Left lung (tissue), 4 donors: ENCODE measurements at regions not wholly inside any gene's neighbourhood (a gene's known extent, or its start where the extent isn't known, plus 50 kb on each side); places are given as distances from the start of the nearest gene placed in this dataset.

Experiments
- ATAC-seq: fragments of 200-7000 bp; cut with Tn5 transposase; one replicate; pipeline ENCODE4 v1.9.1; 2020; ENCODE audit warnings: moderate library complexity
- DNase-seq, 4 donors: peaks; one replicate each; pipeline ENCODE4 v3.0.0-alpha.2; 2013 to 2020
- H3K27ac ChIP-seq, 2 donors: fragments of 200-600 bp; sonication (generic) in 1 of 2; one replicate each; pipeline versions ENCODE4 v1.5.0 to v1.8.0; 2020 to 2021
- H3K27me3 ChIP-seq, 2 donors: fragments of 200-600 bp; sonication (generic) in 1 of 2; one replicate each; pipeline versions ENCODE4 v1.5.0 to v1.8.0; 2020 to 2021
- H3K36me3 ChIP-seq, 2 donors: fragments of 200-600 bp; sonication (generic) in 1 of 2; one replicate each; pipeline versions ENCODE4 v1.5.0 to v1.8.0; 2020 to 2021
- H3K4me1 ChIP-seq, 2 donors: fragments of 200-600 bp; one replicate each; pipeline ENCODE4 v1.8.0; 2021
- H3K4me3 ChIP-seq, 2 donors: fragments of 200-600 bp; sonication (generic) in 1 of 2; one replicate each; pipeline versions ENCODE4 v1.5.0 to v1.8.0; 2020 to 2021; ENCODE audit warnings: mild to moderate bottlenecking in 1 of 2
- H3K9me3 ChIP-seq, 2 donors: fragments of 200-600 bp; sonication (generic) in 1 of 2; one replicate each; pipeline versions ENCODE4 v1.5.0 to v1.8.0; 2020 to 2021
- intact Hi-C, 2 donors: fragments of 100-400 bp; cut with DNase I; formaldehyde crosslinking; loops; one replicate each; pipeline versions ENCODE4 v1.11.2 to v1.14.2; 2022
- TF ChIP-seq, protein P1 (sequence below), 2 donors: fragments of 200-600 bp; sonication (generic) in 1 of 2; IDR thresholded peaks; one replicate each; pipeline versions ENCODE4 v1.5.0 to v1.8.0; 2021; ENCODE audit warnings: antibody characterized with exemption in 2 of 2
- donor health status: DM: no; HTN: yes; CAD: no.
- donor health status: DM: no; HTN: no; CAD: no.

DNA sequence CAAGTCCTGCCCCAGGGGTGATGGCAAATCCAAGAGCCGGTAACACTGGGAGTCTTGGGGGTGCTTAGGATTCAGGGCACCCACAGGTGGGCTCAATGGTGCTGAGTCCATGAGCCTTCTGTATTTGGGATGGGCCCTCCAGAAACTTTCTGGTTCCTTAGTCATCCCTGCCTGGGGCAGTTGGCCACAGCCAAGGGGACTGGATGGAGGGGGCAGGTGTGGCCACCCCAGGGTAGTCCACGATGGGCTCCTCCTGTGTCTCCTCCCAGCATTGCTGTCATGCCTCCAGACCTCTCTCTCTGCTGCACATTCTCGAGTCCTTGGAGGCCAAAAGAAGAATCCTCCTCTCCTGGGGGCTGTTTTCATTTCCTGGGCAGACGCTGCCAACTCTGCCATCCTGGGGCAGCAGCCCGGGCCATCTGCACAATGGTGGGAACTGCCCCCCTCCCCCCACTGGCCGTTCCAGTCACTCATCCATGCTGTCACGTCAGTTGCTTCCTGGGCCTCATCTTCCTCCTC lies 158.0 kb upstream of the TWIST2 start:
- H3K4me1 ChIP-seq = no peaks in the 10 kb centered on the region
- no peaks in the 10 kb centered on the region for H3K9me3 ChIP-seq
- TF ChIP-seq, protein P1, sequence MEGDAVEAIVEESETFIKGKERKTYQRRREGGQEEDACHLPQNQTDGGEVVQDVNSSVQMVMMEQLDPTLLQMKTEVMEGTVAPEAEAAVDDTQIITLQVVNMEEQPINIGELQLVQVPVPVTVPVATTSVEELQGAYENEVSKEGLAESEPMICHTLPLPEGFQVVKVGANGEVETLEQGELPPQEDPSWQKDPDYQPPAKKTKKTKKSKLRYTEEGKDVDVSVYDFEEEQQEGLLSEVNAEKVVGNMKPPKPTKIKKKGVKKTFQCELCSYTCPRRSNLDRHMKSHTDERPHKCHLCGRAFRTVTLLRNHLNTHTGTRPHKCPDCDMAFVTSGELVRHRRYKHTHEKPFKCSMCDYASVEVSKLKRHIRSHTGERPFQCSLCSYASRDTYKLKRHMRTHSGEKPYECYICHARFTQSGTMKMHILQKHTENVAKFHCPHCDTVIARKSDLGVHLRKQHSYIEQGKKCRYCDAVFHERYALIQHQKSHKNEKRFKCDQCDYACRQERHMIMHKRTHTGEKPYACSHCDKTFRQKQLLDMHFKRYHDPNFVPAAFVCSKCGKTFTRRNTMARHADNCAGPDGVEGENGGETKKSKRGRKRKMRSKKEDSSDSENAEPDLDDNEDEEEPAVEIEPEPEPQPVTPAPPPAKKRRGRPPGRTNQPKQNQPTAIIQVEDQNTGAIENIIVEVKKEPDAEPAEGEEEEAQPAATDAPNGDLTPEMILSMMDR (IDR thresholded peaks at IDR 0.05) = no peak
- no peak overlapping the region for H3K27ac ChIP-seq
- H3K4me3 ChIP-seq = no peak overlapping the region
- DNase-seq (no peak), ATAC-seq (no peak)
- H3K36me3 ChIP-seq = no peaks in the 10 kb centered on the region
- H3K27me3 ChIP-seq = no peaks in the 10 kb centered on the region
- intact Hi-C loops = no loop called here

DNA sequence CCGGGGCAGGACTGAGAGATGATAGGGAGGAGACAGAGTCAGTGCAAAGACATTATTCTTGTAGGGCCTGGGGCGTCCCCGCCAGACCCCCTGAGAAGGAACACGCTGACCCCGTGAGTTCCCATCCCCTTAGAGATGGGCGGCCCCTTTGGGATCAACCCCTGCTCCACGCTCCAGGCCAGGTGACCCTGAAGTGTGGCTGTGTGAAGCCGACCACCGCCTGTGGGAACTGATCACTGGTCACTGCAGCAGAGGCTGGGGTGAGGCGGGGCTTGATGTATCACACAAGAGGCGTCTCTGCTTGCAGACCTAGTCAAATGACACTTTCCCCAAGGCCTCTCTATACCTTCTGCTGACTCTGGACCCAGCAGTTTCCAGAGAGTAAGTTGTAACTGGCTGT lies 157.4 kb upstream of the TWIST2 start:
- intact Hi-C loops = no loop called here
- Histone ChIP-seq H3K36me3 (no peaks in the 10 kb centered on the region), H3K27ac (no peak overlapping the region), H3K4me3 (no peak overlapping the region), H3K9me3 (no peaks in the 10 kb centered on the region), H3K4me1 (no peaks in the 10 kb centered on the region), H3K27me3 (no peaks in the 10 kb centered on the region)
- TF ChIP-seq, protein P1 (IDR thresholded peaks at IDR 0.05) = no peak
- ATAC-seq = no peak
- DNase-seq = no peak

DNA sequence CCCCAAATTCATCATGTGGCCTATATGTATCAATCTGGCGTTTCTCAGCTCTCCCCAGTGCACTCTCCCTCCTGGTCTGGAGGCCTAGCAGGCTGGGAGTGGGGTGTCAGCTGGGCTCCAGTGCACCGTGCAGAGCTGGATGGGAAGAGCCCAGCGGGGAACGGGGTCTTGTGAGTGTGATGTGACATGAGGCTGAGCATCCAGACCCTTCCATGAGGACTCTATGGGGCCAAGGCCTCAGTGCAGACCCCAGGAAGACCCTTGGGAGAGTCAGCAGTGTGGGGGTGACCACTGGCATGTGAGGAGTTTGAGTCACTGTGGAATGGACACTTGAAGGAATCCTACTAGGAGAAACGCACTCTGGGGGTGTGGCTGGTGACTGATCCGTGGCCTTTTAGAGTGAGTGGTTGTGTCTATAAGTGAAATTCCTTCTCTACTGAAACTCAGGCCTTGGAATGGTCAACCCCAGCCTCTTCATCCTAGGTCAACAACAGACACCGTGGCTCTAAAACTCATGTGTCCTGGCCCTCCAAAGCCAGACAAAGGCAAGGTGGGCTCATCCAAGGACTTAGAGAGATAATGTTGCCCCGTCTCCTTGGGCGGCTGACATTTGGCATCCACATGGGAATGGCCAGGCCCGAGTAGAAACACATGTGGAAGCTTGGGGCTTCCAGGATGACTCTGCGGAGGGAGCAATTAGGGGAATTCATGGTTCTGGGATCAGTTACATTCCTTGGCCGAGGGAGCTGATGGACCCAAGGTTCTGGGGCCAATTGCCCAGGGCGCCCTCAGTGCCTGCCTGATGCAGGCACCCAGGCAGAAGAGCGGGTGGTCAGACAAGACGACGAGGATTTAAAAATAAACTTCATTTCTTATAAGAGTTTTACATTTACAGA lies 156.0 kb upstream of the TWIST2 start:
- Histone ChIP-seq H3K4me3 (no peak overlapping the region), H3K9me3 (no peaks in the 10 kb centered on the region), H3K27ac (no peak overlapping the region), H3K4me1 (no peaks in the 10 kb centered on the region), H3K27me3 (no peaks in the 10 kb centered on the region), H3K36me3 (no peaks in the 10 kb centered on the region)
- DNase-seq (no peak), ATAC-seq (no peak)
- TF ChIP-seq, protein P1 (IDR thresholded peaks at IDR 0.05) = no peak
- intact Hi-C loops = no loop called here

DNA sequence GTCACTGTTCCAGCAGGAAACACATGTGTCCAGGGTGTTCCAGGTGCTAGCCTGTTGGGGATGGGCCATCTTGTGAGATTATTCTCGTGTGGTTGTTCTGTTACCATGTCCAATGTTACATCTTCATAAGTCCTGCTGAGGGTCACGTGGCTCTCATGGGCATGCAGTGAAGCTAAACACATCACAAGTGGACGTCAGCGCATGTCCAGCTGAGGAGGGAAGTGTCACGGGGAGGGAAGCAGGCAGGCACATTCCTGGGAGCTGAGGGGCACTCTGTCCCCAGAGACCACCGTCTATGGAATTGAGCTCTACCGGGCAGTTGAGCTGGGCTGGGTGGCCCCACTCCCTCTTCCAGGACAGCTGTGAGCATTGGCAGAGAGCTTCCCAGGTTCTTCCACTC lies 155.3 kb upstream of the TWIST2 start:
- H3K36me3 ChIP-seq = no peaks in the 10 kb centered on the region
- H3K27me3 ChIP-seq = no peaks in the 10 kb centered on the region
- H3K4me1 ChIP-seq = no peaks in the 10 kb centered on the region
- no peak overlapping the region for H3K27ac ChIP-seq
- H3K4me3 ChIP-seq = no peak overlapping the region
- ATAC-seq (no peak), DNase-seq (no peak)
- TF ChIP-seq, protein P1 (IDR thresholded peaks at IDR 0.05) = no peak
- no peaks in the 10 kb centered on the region for H3K9me3 ChIP-seq
- intact Hi-C loops = no loop called here

DNA sequence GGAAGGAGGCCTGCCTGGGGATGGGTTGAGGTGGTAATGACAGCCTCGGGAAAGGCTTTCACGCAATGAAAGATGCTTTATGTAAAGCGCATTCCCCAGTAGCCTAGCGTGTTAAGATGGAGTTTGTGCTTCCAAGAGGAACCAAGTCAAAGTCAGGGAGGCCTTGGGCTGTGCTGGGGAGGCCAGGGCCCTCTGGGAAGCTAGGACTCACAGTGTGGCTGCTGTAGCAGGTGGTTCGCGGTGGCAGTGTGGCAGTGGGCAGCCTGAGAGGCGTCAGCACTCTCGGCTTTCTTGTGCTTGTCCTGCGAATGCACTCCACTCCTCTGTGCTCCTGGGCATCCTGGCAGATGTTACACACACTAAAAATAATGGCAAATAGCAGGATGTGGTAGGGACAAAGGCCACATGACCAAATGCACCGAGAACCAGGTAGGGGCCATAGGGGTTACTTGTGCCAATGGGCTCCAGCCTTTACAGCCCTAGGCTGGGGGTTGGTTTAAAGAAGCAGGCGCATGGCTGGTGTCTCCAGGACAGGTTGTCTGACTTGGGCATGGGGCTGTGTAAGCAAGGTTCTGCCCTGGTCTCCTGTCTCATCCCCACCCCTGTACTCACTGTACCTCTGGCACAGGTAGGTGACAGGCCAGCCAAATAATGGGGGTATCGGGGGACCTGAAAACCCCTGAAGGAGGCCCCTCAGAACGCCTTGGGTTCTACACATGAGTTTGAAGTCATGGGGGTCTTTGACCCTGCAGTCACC lies 154.4 kb upstream of the TWIST2 start:
- Histone ChIP-seq H3K4me1 (no peaks in the 10 kb centered on the region), H3K27ac (no peak overlapping the region), H3K27me3 (no peaks in the 10 kb centered on the region), H3K36me3 (no peaks in the 10 kb centered on the region), H3K4me3 (no peak overlapping the region), H3K9me3 (no peaks in the 10 kb centered on the region)
- DNase-seq (no peak), ATAC-seq (no peak)
- intact Hi-C loops = no loop called here
- TF ChIP-seq, protein P1 (IDR thresholded peaks at IDR 0.05) = no peak
